Naive B cell (primary cell): ENCODE measurements at regions not wholly inside any gene's neighbourhood (a gene's known extent, or its start where the extent isn't known, plus 50 kb on each side); places are given as distances from the start of the nearest gene placed in this dataset.

Experiments used
- ATAC-seq, 2 donors: fragments of 150-1000 bp; cut with Tn5 transposase; 2 replicates each; pipeline ENCODE4 v1.10.0; 2021; ENCODE audit warnings: low read depth in 2 of 2, mild to moderate bottlenecking in 2 of 2, moderate library complexity in 2 of 2
- DNase-seq: peaks from one replicate; pipeline ENCODE4 v3.0.0; 2022
- H3K27ac Mint-ChIP-seq, 6 donors: one replicate each; pipeline ENCODE4 v1.8.0; 2020 to 2022; ENCODE audit warnings: mild to moderate bottlenecking in 6 of 6, mixed read lengths in 6 of 6, moderate library complexity in 5 of 6, inconsistent platforms in 2 of 6
- H3K27me3 Mint-ChIP-seq, 3 donors: one replicate each; pipeline ENCODE4 v1.8.0; 2021 to 2022; ENCODE audit warnings: mixed read lengths in 3 of 3, mild to moderate bottlenecking in 1 of 3
- H3K36me3 Mint-ChIP-seq, 2 donors: one replicate each; pipeline ENCODE4 v1.8.0; 2020 to 2022; ENCODE audit warnings: mixed read lengths in 2 of 2, inconsistent platforms in 1 of 2, mild to moderate bottlenecking in 1 of 2
- H3K4me1 Mint-ChIP-seq, 3 donors: one replicate each; pipeline ENCODE4 v1.8.0; 2020 to 2022; ENCODE audit warnings: mixed read lengths in 3 of 3, inconsistent platforms in 1 of 3, mild to moderate bottlenecking in 1 of 3, moderate library complexity in 1 of 3
- H3K4me3 Mint-ChIP-seq, 8 donors: one replicate each; pipeline ENCODE4 v1.8.0; 2020 to 2022; ENCODE audit warnings: mild to moderate bottlenecking in 8 of 8, mixed read lengths in 8 of 8, moderate library complexity in 8 of 8, inconsistent platforms in 2 of 8
- H3K9me3 Mint-ChIP-seq, 7 donors: one replicate each; pipeline ENCODE4 v1.8.0; 2020 to 2022; ENCODE audit warnings: mixed read lengths in 7 of 7, mild to moderate bottlenecking in 5 of 7, inconsistent platforms in 2 of 7, moderate library complexity in 1 of 7

DNA sequence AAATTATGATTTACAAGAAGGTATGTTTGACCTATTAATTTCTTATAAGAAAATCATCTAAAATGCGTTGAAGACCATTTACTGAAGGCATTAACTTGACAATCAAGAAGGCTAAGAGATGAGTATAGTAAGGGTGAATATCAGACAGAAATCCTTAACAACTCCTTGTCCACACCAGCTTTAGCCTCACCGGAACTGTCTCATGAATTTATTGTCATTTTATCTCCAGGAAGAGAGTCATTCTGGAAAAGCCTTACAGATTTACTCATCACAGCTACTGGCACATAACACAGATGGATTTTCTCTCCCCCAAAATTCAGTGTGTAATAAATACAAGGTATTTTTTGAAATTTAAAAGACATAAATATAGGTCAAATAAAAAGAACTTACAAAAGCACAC, 129.4 kb upstream of the LSM8 start:
- ATAC-seq (no peak), DNase-seq (no peak)
- Mint-ChIP-seq H3K4me3 (no peak overlapping the region), H3K27me3 (peaks cover 0 to 7% (median 0%) of the 10 kb centered on the region in 3 donors), H3K4me1 (no peaks in the 10 kb centered on the region), H3K9me3 (peaks cover 0 to 5% (median 0%) of the 10 kb centered on the region in 7 donors), H3K27ac (no peak overlapping the region), H3K36me3 (no peaks in the 10 kb centered on the region)

DNA sequence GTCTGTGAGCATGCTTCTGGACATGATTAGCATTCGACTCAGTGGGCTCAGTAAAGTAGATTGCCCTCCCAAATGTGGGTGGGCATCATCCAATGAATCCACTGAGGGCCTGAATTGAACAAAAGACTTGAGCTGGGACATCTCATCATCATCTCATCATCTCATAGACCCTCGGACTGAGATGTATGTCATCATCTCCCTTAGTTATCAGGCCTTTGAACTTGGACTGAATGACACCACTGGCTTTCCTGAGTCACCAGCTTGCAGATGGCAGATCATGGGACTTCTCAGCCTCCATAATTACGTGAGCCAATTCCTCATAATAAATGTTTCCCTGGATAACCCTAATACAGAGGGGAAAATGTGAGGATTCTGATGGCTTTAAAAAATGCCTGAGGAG, 128.3 kb upstream of the LSM8 start:
- H3K4me1 Mint-ChIP-seq: no peaks in the 10 kb centered on the region
- H3K36me3 Mint-ChIP-seq: no peaks in the 10 kb centered on the region
- DNase-seq: no peak
- no peak overlapping the region for H3K27ac Mint-ChIP-seq
- H3K4me3 Mint-ChIP-seq: no peak overlapping the region
- no peak for ATAC-seq
- H3K27me3 Mint-ChIP-seq: peaks cover 0 to 7% (median 0%) of the 10 kb centered on the region in 3 donors
- H3K9me3 Mint-ChIP-seq: peaks cover 0 to 5% (median 0%) of the 10 kb centered on the region in 7 donors

DNA sequence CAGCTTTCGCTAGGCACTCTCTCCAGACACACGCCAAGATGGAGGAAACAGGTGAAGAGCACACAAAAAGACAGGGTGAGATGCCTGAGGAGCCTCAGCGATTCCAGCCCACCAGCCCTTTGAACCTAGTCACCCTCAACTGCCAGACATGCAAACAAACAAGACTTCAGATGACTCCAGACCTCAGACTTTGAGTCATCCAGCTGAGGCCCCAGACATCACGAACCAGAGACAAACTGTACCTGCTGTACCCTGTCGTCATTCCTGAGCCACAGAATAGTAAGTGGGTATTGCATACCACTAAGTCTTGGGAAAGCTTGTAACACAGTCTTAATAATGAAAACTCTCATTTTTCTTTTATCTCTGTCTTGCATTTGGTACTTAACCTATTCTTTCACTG, 126.6 kb upstream of the LSM8 start:
- H3K9me3 Mint-ChIP-seq: peaks cover 0 to 5% (median 0%) of the 10 kb centered on the region in 7 donors
- no peaks in the 10 kb centered on the region for H3K4me1 Mint-ChIP-seq
- no peak overlapping the region for H3K27ac Mint-ChIP-seq
- no peaks in the 10 kb centered on the region for H3K36me3 Mint-ChIP-seq
- no peak overlapping the region for H3K4me3 Mint-ChIP-seq
- ATAC-seq: no peak
- peaks cover 0 to 6% (median 4%) of the 10 kb centered on the region in 3 donors for H3K27me3 Mint-ChIP-seq
- DNase-seq: no peak

DNA sequence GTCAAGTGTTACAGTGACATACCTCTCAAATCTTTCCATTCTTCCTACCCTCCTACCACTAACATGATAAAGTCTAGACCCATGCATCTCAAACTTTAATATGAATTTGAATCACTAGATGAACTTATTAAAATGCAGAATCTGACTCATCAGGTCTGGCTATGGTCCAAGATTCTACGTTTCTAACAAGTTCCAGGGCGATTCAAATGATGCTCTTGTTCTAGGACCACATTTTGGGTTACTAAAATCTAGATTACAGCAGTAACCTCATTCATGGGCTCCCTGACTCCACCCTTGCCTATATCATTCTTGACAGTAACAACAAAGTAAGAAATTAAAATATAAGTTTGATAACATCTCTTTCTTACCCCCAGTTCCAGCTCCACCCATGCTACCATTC, 124.8 kb upstream of the LSM8 start:
- Mint-ChIP-seq H3K36me3 (no peaks in the 10 kb centered on the region), H3K9me3 (peaks cover 0 to 5% (median 0%) of the 10 kb centered on the region in 7 donors), H3K27ac (no peak overlapping the region), H3K4me1 (no peaks in the 10 kb centered on the region), H3K4me3 (no peak overlapping the region), H3K27me3 (peaks cover 0 to 6% (median 4%) of the 10 kb centered on the region in 3 donors)
- DNase-seq (no peak), ATAC-seq (no peak)

DNA sequence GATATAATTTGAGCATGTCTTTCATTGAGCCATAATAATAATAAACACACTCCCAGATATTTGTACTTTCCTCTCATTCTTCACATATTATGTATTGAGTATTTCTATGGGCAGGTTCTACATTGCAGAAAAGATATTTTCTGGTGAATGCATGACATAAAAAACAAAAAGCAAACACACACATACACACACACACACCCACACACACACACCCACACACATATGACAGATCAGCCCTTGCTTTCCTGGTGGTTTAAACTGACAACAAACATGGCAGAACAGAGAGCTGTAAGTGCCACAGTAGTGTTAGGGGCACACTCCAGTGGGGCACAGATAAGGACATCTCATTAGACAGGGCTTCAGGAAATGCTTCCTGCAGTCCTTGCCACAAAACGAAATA, 123.3 kb upstream of the LSM8 start:
- H3K4me1 Mint-ChIP-seq: no peaks in the 10 kb centered on the region

DNA sequence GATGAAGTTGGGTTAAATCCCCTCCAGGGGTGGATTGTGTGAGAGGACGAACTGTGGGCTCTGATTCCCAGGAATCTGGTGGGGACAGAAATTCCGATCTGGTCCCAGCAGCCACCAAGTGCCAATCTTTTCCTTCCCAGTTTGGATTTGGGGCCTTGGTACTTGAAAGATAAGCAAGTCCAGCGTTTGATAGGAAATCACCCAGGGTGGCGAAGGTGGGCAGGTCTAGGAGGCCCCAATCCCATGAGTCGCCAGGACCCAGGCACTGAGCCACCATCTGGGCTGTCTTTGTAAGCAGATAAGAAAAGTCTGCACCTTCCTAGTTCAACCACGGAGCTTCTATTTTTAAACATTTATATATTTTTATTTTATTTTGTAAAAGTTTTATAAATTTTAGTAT, 122.6 kb upstream of the LSM8 start:
- no peak overlapping the region for H3K27ac Mint-ChIP-seq
- peaks cover 0 to 13% (median 4%) of the 10 kb centered on the region in 3 donors for H3K27me3 Mint-ChIP-seq
- DNase-seq: no peak
- H3K4me1 Mint-ChIP-seq: no peaks in the 10 kb centered on the region
- H3K4me3 Mint-ChIP-seq: no peak overlapping the region
- H3K36me3 Mint-ChIP-seq: no peaks in the 10 kb centered on the region
- H3K9me3 Mint-ChIP-seq: peaks cover 0 to 5% (median 0%) of the 10 kb centered on the region in 7 donors
- no peak for ATAC-seq

More for the DNA sequence above, 123.3 kb upstream of the LSM8 start:
- Mint-ChIP-seq H3K9me3 (peaks cover 0 to 5% (median 0%) of the 10 kb centered on the region in 7 donors), H3K36me3 (no peaks in the 10 kb centered on the region), H3K4me3 (no peak overlapping the region), H3K27me3 (peaks cover 0 to 11% (median 4%) of the 10 kb centered on the region in 3 donors), H3K27ac (no peak overlapping the region)
- no peak for ATAC-seq
- DNase-seq: no peak

DNA sequence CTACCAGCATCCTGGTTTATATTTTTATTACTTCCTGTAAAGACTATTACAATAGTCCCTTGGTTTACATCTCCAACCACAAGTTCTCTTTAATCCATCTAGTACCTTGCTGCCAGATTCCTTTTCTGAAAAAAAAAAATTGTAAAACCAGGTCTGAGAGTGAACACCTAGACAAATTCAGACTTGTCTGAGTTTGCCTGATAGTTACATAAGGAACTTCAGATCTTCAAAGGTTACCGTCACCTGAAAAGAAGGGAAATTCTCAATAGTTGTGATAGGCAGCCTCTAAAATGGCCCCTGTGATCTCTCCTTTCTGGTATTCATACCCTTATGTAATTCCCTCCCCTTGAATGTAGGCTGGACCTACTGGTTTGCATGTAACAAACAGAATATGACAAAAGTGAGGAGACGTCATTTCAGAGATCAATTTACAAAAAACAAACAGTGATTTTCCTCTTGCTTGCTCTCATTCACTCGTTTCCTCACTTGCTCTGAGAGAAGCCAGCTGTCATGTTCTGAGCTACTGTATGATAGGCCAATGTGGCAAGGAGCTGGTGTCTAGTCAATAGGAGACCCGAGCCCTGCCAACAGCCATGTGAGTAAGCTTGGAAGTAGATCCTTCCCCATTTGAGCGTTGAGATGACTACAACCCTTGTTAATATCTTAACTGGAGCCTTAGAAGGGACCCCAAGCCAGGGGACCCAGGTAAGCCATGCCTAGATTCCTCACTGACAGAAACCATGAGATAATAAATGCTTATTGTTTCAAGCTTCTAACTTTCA, 110.9 kb upstream of the LSM8 start:
- peaks cover 0 to 16% (median 12%) of the 10 kb centered on the region in 3 donors for H3K27me3 Mint-ChIP-seq
- DNase-seq (no peak), ATAC-seq (no peak)
- H3K9me3 Mint-ChIP-seq: peaks cover 0 to 7% (median 2%) of the 10 kb centered on the region in 7 donors
- H3K36me3 Mint-ChIP-seq: no peaks in the 10 kb centered on the region
- no peak overlapping the region for H3K4me3 Mint-ChIP-seq
- no peak overlapping the region for H3K27ac Mint-ChIP-seq
- no peaks in the 10 kb centered on the region for H3K4me1 Mint-ChIP-seq

DNA sequence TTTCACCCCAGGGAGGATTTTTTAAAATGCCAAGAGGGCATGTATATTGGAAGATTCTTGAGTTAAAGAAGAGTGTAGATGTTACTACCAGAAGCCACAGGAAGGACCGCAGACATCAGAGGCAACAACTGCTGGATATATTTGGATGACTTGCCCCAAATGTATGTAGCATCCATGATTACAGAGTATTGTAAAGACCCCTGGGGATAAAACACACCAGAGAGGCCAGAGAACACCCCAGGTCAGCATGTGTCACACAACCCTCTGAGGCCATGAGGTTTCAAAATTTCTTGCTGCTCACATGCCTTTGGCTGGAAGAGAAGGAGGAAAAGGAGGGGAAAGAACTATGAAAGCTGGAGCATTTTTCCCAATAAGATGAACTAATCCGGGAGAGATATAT, 108.0 kb upstream of the LSM8 start:
- Mint-ChIP-seq H3K9me3 (peaks cover 0 to 7% (median 0%) of the 10 kb centered on the region in 7 donors), H3K4me1 (no peaks in the 10 kb centered on the region), H3K36me3 (no peaks in the 10 kb centered on the region), H3K4me3 (no peak overlapping the region), H3K27me3 (peaks cover 0 to 16% (median 12%) of the 10 kb centered on the region in 3 donors), H3K27ac (no peak overlapping the region)
- no peak for ATAC-seq
- DNase-seq: no peak

DNA sequence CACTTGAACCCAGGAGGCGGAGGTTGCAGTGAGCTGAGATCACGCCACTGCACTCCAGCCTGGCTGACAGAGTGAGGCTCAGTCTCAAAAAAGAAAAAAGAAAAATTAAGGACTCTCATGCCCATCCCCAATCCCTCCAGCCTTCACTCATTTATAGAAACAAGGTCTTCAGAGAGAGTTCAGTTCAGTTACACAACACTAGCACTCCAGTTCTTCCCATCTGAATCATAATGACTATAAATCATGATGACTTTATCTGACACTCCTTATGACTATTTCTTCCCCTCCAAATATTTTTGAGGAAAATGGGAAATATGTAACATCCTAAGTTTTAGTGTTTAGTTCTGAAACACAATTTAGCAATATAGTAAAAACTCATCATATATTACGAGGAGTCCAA, 107.4 kb upstream of the LSM8 start:
- Mint-ChIP-seq H3K4me3 (no peak overlapping the region), H3K27ac (no peak overlapping the region), H3K27me3 (peaks cover 0 to 16% (median 12%) of the 10 kb centered on the region in 3 donors), H3K9me3 (peaks cover 0 to 12% (median 4%) of the 10 kb centered on the region in 7 donors), H3K4me1 (no peaks in the 10 kb centered on the region), H3K36me3 (no peaks in the 10 kb centered on the region)
- ATAC-seq: no peak
- no peak for DNase-seq

DNA sequence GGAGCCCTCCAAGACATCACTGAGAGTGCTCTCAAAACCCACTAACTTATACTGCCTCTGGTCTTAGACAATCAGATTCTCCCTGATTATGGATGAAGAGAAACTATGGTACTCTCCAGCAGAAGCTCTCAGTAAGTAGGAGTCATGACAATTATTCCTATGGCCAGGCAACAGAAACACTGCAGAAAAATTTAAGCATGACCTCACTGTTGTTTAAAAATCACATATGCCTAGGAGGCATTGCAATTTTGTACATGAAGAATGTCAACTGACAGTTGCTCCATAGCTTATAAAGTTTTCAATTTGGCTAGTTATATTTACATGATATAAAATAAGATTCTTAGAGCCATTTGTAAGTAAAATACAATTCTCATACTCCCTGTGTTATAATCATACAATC, 105.9 kb upstream of the LSM8 start:
- DNase-seq (no peak), ATAC-seq (no peak)
- Mint-ChIP-seq H3K4me3 (no peak overlapping the region), H3K4me1 (no peaks in the 10 kb centered on the region), H3K27me3 (peaks cover 0 to 16% (median 12%) of the 10 kb centered on the region in 3 donors), H3K27ac (no peak overlapping the region), H3K9me3 (peaks cover 0 to 11% (median 4%) of the 10 kb centered on the region in 7 donors), H3K36me3 (no peaks in the 10 kb centered on the region)

DNA sequence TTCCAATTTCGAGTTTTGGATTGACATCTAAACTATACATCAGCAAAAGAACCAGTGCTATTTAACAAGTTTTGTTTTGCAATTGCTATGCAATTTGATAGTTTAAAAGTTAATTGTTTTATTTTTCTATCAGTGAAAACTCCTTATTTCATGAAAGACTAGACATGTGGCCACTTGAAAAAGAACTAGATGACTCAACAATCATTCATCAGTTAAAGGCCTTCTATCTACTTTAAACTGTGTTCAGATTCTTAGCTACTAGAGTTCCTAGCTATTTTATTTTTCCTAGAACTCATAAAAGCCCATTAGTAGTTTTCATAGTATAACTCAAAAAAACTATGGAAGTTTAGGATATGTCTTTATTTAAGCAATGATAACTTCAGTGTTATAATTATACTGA, 104.6 kb upstream of the LSM8 start:
- ATAC-seq (no peak), DNase-seq (no peak)
- H3K4me1 Mint-ChIP-seq: no peaks in the 10 kb centered on the region
- peaks cover 4 to 11% (median 4%) of the 10 kb centered on the region in 3 donors for H3K27me3 Mint-ChIP-seq
- H3K9me3 Mint-ChIP-seq: peaks cover 0 to 11% (median 4%) of the 10 kb centered on the region in 7 donors
- H3K4me3 Mint-ChIP-seq: no peak overlapping the region
- H3K27ac Mint-ChIP-seq: no peak overlapping the region
- no peaks in the 10 kb centered on the region for H3K36me3 Mint-ChIP-seq

DNA sequence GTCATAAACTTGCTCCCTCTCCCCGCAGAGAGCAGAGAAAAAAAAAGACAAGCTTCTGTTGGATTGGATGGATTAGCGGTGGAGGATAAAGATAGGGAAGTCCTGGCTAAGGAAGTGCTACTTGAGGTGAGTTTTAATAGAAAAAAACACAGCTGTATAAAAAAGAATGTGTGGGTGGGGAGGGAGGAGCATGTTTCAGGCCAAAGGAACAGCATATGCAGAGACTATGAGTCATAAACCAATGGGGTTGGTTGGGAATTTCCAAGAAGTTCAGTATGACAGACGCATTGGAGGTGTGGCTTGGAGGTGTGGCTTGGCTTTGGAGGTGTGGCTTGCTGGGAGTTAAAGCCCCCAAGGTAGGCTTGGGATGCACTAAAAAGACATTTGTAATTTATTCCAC, 103.0 kb upstream of the LSM8 start:
- Mint-ChIP-seq H3K27ac (no peak overlapping the region), H3K4me3 (no peak overlapping the region), H3K4me1 (no peaks in the 10 kb centered on the region), H3K36me3 (no peaks in the 10 kb centered on the region), H3K9me3 (peaks cover 0 to 11% (median 4%) of the 10 kb centered on the region in 7 donors), H3K27me3 (peaks cover 4 to 11% (median 4%) of the 10 kb centered on the region in 3 donors)
- no peak for ATAC-seq
- no peak for DNase-seq

DNA sequence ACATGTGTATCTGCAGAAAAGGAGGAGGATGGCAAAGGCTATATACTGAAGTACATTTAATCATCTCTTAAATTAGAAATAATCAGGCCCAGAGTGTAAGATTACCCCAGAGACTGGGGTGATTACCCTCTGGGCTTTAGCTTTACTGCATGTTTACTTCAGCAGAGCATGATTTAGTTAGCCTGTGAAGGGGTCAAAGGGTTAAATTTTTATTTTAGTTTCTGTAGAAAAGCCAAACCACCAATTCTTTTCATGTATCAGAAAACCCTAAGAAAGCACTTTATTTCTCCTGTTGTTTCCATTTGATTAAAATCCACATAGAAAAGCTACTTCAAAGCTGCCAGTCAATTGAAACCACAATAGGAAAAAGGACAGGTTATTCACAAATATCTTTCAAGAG, 101.5 kb upstream of the LSM8 start:
- peaks cover 8 to 10% (median 8%) of the 10 kb centered on the region in 3 donors for H3K27me3 Mint-ChIP-seq
- no peaks in the 10 kb centered on the region for H3K4me1 Mint-ChIP-seq
- ATAC-seq (no peak), DNase-seq (no peak)
- H3K36me3 Mint-ChIP-seq: no peaks in the 10 kb centered on the region
- peaks cover 0 to 10% (median 4%) of the 10 kb centered on the region in 7 donors for H3K9me3 Mint-ChIP-seq
- no peak overlapping the region for H3K27ac Mint-ChIP-seq
- no peak overlapping the region for H3K4me3 Mint-ChIP-seq

DNA sequence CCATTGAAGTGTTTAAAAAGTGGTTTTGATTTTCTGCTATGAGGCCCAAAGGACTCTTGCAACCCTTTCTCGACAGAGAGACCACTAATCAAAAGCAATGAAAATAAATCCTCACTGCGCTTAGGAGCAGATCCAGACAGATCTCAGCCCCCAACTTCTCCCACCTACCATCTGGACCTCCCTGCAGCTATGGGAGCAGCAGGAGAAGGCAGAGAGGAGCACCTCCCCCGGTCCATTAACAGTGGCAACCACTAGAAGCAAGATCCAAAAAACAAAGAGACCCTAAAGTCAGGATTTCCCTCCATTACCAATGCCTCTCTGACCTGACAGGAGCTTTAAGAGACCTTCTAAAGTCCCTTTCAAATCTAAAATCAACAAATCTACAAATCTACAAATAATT, 99.0 kb upstream of the LSM8 start:
- H3K9me3 Mint-ChIP-seq: peaks cover 0 to 10% (median 6%) of the 10 kb centered on the region in 7 donors
- no peak overlapping the region for H3K4me3 Mint-ChIP-seq
- H3K27ac Mint-ChIP-seq: no peak overlapping the region
- no peaks in the 10 kb centered on the region for H3K36me3 Mint-ChIP-seq
- H3K27me3 Mint-ChIP-seq: peaks cover 6 to 10% (median 10%) of the 10 kb centered on the region in 3 donors
- H3K4me1 Mint-ChIP-seq: no peaks in the 10 kb centered on the region
- DNase-seq: no peak
- ATAC-seq: no peak
